MV-4-11 (cell line): ENCODE measurements at regions not wholly inside any gene's neighbourhood (a gene's known extent, or its start where the extent isn't known, plus 50 kb on each side); places are given as distances from the start of the nearest gene placed in this dataset.
"Not testable (repeated sequence)": the region's sequence is repeated elsewhere in the genome, so short reads cannot be mapped to it uniquely, and the experiment has no call there.

Source experiments
- DNase-seq: peaks from one replicate; lab custom pipeline; 2025; lab: John Stamatoyannopoulos, UW

- no peak for DNase-seq
These were observed 531.2 kb downstream of the KIF2B start for GRCh38 chr17:54353789-54354525.

DNA sequence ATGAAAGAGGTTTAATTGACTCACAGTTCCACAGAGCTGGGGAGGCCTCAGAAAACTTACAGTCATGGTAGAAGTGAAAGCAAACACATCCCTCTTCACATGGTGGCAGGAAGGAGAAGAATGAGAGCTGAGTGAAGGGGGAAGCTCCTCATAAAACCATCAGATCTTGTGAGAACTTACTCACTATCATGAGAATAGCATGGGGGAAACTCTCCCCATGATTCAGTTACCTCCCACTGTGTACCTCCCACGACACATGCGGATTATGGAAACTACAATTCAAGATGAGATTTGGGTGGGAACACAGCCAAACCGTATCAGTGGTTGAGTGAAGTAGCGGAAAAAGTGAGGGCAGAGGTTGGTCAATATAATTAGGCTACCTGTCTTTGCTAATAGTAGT, 538.3 kb downstream of the KIF2B start:
- not testable (repeated sequence) for DNase-seq

DNA sequence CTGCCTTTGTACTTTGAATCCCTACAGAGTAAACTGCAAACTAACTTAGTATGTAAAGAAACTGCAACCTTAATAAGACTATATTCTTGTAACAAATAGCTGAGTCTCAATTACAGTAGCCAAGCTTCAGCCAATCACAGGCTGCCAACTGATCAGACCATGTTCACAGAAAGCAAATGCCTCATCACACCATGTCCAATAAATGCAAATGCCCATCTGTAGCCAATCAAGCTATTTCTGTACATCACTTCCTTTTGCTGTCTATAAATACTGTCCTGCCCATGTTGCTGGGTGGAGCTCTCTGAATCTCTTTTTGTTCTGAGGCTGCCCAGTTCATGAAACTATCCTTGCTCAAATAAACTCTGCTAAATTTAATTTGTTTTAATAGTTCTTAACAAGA, 531.7 kb upstream of the TOM1L1 start:
- no peak for DNase-seq

GRCh38 chr17:54372069-54372749, 528.4 kb upstream of the TOM1L1 start:
- DNase-seq = no peak

- no peak for DNase-seq
These were observed 526.7 kb upstream of the TOM1L1 start for GRCh38 chr17:54373970-54374369.

- DNase-seq = not testable (repeated sequence)
These were observed 524.2 kb upstream of the TOM1L1 start for GRCh38 chr17:54376409-54376808.

DNA sequence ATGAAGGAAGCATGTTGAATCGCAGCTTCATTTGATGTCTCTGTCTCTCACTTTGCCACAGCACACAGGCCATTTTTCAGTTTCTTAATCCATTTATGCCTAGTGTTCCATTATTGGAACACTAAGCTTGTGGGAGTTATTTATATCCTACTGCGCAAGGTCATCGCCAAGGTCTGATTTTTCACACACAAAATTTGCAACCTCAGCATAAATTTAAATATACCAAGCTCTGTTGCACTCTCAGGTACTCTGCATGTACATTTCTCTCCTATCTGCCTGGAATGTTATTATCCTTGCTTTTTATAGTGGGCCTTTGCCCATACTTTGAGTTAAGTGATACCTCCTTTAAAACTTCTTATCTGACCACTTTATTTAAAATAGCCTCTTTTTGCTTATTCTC, 519.2 kb upstream of the TOM1L1 start:
- DNase-seq = no peak

DNA sequence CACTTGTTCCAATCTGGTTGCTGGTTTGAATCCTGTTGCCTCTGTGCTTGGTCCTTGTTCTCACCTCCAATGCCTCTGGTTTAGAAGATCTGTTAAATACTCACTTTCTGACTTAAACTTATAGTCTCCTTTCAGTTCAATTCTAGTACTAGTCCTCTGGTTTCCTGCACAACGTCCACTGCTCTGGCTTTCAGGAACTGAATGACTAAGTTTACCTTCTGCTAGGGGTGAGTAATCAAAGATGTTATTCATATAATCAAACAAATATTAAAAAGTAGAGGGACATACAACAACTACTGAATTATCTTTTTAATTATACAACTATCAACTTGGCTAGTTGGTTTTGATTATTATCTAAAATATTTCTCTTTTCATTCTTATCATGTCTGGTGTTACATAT, 496.4 kb upstream of the TOM1L1 start:
- no peak for DNase-seq

DNA sequence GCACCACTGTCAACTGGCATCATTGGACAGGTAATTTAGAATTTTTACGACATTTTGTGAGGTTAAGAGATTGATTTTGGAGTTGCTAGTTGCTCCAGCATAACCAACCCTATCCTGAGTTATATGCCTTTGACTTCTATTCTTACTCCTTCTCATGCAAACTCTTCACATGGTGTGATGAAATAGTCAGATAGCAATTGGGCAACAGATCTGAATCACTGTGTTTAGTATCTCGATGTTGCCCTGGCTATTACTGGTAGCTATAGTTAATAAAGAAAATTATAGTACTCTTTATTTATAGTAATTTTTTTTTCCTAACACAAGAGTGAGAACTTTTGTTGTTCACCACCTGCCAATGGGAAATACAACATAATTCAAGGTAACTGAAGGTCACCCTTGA, 494.8 kb upstream of the TOM1L1 start:
- DNase-seq = no peak

DNA sequence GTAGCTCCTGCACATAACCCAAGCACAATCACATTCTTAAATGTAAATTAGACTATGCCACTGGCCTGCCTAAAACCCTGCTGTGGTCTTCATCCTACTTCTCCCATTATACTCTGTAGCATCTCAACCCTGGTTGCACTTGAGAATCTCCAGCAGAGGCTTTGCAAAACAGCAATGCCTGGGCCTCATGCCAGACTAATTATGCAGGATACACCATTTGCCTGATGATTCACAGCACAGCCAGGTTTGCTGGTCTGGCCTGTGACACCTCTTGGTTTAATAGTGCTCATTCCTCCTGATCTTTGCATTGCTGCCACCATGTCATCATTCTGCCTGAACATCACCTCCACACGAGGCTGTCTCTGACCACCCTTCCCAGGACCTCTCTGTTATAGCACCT, 491.9 kb upstream of the TOM1L1 start:
- no peak for DNase-seq

DNA sequence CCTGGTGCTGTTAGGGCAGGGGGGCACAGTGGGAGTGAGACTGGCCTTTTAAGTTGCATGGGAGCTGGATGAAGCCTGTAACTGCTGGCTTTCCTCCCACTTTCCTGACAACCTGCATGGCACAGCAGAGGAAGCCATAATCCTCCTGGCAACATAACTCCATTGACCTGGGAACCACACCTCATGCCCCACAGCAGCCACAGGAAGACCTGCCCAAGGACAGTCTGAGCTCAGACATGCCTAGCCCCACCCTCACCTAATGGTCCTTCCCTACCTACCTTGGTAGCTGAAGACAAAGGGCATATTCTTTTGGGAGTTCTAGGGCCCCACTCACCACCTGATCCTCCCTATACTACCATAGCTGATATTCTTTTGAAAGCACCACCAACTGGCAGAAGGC, 482.2 kb upstream of the TOM1L1 start:
- DNase-seq = no peak

DNA sequence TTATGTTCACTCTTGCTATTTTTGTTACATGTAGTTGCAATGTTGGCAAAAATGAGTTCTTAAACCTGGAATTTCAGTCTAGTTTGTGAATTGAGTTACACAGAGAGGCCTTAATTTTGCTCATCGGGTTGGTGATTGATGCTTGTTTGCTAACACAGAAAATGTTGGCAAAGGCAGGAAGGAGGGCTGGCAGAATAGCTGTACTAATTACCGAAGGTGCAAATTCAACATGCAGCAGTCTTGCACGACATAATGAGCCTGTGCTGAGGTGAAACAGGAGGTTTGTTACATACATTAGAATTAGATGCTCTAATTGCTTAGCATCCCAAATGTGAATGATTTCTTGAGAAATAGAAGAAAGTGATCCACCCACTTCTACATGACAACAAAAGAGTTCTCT, 475.0 kb upstream of the TOM1L1 start:
- no peak for DNase-seq

GRCh38 chr17:54426296-54426886, 474.3 kb upstream of the TOM1L1 start:
- DNase-seq = peak; percentile 28

- no peak for DNase-seq
These were observed 464.7 kb upstream of the TOM1L1 start for GRCh38 chr17:54435966-54436365.

- no peak for DNase-seq
These were observed 460.8 kb upstream of the TOM1L1 start for GRCh38 chr17:54439816-54440215.

GRCh38 chr17:54451051-54451450, 449.6 kb upstream of the TOM1L1 start:
- no peak for DNase-seq

- no peak for DNase-seq
These were observed 447.8 kb upstream of the TOM1L1 start for GRCh38 chr17:54452666-54453348.

DNA sequence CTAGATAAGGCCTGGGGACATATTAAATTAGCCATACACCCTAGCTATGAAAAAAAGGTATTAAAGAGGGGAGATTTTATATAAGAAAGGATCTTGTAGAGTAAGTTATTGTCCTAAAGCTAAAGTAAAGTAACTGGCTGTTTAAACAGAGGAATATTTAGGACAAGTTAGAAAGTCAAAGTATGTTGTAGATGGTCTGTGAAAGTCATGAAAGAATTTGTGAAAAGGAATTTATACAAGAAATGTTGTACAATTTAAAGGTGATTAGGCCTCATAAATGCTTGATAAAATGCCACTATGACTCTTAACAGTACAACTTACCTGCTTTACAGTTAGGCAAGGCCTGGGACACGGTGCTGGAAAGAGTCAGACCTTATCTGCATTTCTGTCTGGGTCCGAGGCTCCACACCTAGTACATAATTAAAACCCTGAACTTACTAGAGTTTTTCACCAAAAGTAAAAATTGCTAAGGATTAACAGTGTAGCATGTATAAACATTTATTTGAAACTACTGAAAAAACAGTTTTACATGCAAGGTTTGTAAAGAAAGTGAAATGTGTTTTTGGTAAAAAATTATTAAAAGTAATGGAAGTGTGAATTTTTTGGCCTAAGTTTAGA, 445.3 kb upstream of the TOM1L1 start:
- no peak for DNase-seq

DNA sequence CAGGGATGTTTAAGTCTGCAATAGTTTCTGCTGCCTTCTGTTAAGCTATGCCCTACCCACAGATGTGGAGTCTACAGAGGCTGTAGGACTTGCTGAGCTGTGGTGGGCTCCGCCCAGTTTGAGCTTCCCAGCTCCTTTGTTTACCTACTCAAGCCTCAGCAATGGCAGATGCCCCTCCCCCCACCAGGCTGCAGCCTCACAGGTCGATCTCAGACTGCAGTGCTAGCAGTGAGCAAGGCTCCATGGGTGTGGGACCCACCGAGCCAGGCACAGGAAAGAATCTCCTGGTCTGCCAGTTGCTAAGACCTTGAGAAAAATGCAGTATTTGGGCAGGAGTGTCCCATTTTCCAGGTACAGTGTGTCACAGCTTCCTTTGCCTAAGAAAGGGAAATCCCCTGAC, 435.2 kb upstream of the TOM1L1 start:
- not testable (repeated sequence) for DNase-seq

- DNase-seq = no peak
These were observed 433.8 kb upstream of the TOM1L1 start for GRCh38 chr17:54466875-54467274.

GRCh38 chr17:54482843-54483242, 417.8 kb upstream of the TOM1L1 start:
- DNase-seq = no peak

GRCh38 chr17:54493691-54494090, 407.0 kb upstream of the TOM1L1 start:
- no peak for DNase-seq
